Liver (tissue), 8 donors: ENCODE measurements at regions not wholly inside any gene's neighbourhood (a gene's known extent, or its start where the extent isn't known, plus 50 kb on each side); places are given as distances from the start of the nearest gene placed in this dataset.

ENCODE experiments used
- DNase-seq: peaks from one replicate; pipeline ENCODE4 v3.0.0-alpha.2; 2017; ENCODE audit warnings: low spot score
- H3K27ac ChIP-seq, 2 donors: one replicate each; pipeline ENCODE4 v1.7.0; 2013; ENCODE audit warnings: inconsistent platforms in 2 of 2, low read length in 2 of 2, control low read depth in 1 of 2, low read depth in 1 of 2, mild to moderate bottlenecking in 1 of 2
- H3K27me3 ChIP-seq, 4 donors: one replicate each; pipeline versions ENCODE4 v1.6.1 to v1.7.0; 2013; ENCODE audit warnings: low read length in 3 of 4, inconsistent platforms in 1 of 4, mild to moderate bottlenecking in 1 of 4, moderate library complexity in 1 of 4; ENCODE audit not compliant: control insufficient read depth in 4 of 4, insufficient read depth in 4 of 4
- H3K36me3 ChIP-seq, 4 donors: one replicate each; pipeline versions ENCODE4 v1.6.1 to v1.7.0; 2013; ENCODE audit warnings: low read length in 3 of 4, mild to moderate bottlenecking in 3 of 4, low read depth in 1 of 4, moderate library complexity in 1 of 4; ENCODE audit not compliant: control insufficient read depth in 4 of 4, insufficient read depth in 3 of 4
- H3K4me1 ChIP-seq, 4 donors: one replicate each; pipeline versions ENCODE4 v1.6.1 to v1.7.0; 2013; ENCODE audit warnings: low read length in 3 of 4, mild to moderate bottlenecking in 3 of 4, moderate library complexity in 1 of 4; ENCODE audit not compliant: control insufficient read depth in 4 of 4, insufficient read depth in 4 of 4
- H3K4me3 ChIP-seq, 3 donors: one replicate each; pipeline versions ENCODE4 v1.6.1 to v1.7.0; 2013; ENCODE audit warnings: low read length in 3 of 3, control low read depth in 1 of 3, low read depth in 1 of 3, mild to moderate bottlenecking in 1 of 3
- H3K9ac ChIP-seq, 2 donors: one replicate each; pipeline ENCODE4 v1.7.0; 2013; ENCODE audit warnings: low read length in 2 of 2, mild to moderate bottlenecking in 2 of 2, moderate library complexity in 2 of 2, control low read depth in 1 of 2, low read depth in 1 of 2
- H3K9me3 ChIP-seq, 4 donors: one replicate each; pipeline versions ENCODE4 v1.6.1 to v1.7.0; 2013; ENCODE audit warnings: low read length in 3 of 4; ENCODE audit not compliant: control insufficient read depth in 4 of 4
- ATF3 ChIP-seq: IDR thresholded peaks from 2 replicates; pipeline ENCODE4 v1.6.1; 2016; ENCODE audit warnings: antibody characterized with exemption
- CTCF ChIP-seq: fragments of 150-350 bp; IDR thresholded peaks from 2 replicates; pipeline ENCODE4 v1.5.1; 2017; ENCODE audit warnings: improper control_type of control experiment, low read depth, low read length; ENCODE audit not compliant: missing input control
- EGR1 ChIP-seq, 2 donors: IDR thresholded peaks; 2 replicates each; pipeline ENCODE4 v1.6.1; 2016 to 2018; ENCODE audit warnings: antibody characterized with exemption in 2 of 2, low read depth in 2 of 2
- FOXA1 ChIP-seq: IDR thresholded peaks from 2 replicates; pipeline ENCODE4 v1.6.1; 2016; ENCODE audit warnings: antibody characterized with exemption
- FOXA2 ChIP-seq: IDR thresholded peaks from 2 replicates; pipeline ENCODE4 v1.6.1; 2016; ENCODE audit warnings: antibody characterized with exemption
- GABPA ChIP-seq, 2 donors: IDR thresholded peaks in 1 of 2; conservative IDR thresholded peaks in 1 of 2; 2 replicates each; pipeline ENCODE4 v1.6.1; 2016; ENCODE audit warnings: antibody characterized with exemption in 2 of 2, mild to moderate bottlenecking in 1 of 2, moderate library complexity in 1 of 2
- MAX ChIP-seq: IDR thresholded peaks from 2 replicates; pipeline ENCODE4 v1.6.1; 2016; ENCODE audit warnings: antibody characterized with exemption
- NR2F2 ChIP-seq: IDR thresholded peaks from 2 replicates; pipeline ENCODE4 v1.6.1; 2016; ENCODE audit warnings: antibody characterized with exemption
- RAD21 ChIP-seq, 2 donors: IDR thresholded peaks; 2 replicates each; pipeline ENCODE4 v1.6.1; 2016; ENCODE audit warnings: antibody characterized with exemption in 2 of 2, mild to moderate bottlenecking in 2 of 2
- RXRA ChIP-seq, 2 donors: IDR thresholded peaks; 2 replicates each; pipeline ENCODE4 v1.6.1; 2017 to 2018; ENCODE audit warnings: antibody characterized with exemption in 2 of 2, mild to moderate bottlenecking in 1 of 2
- SP1 ChIP-seq: IDR thresholded peaks from 2 replicates; pipeline ENCODE4 v1.6.1; 2018; ENCODE audit warnings: antibody characterized with exemption, mild to moderate bottlenecking
- TAF1 ChIP-seq: conservative IDR thresholded peaks from 2 replicates; pipeline ENCODE4 v1.6.1; 2016; ENCODE audit warnings: antibody characterized with exemption, mild to moderate bottlenecking
- ZBTB33 ChIP-seq: IDR thresholded peaks from 2 replicates; pipeline ENCODE4 v1.6.1; 2016; ENCODE audit warnings: antibody characterized with exemption
- WGBS: extraction: QIAGEN DNeasy Blood & Tissue Kit; methylation state at CpG from one replicate; pipeline ENCODE4 v1.1.7; 2013; 5-methylcytosine and 5-hydroxymethylcytosine counted together
- donor health status: healthy.
- donor health status: healthy.
- donor health status: healthy.
- donor health status: healthy.
- donor health status: healthy.

GRCh38 chr11:29395555-29396072, 621.2 kb downstream of the KCNA4 start:
- H3K27me3 ChIP-seq, result no peaks in the 10 kb centered on the region
- WGBS, result 63% methylated on average over 3 of the region's 3 CpGs
- DNase-seq, result no peak
- H3K27ac ChIP-seq, result no peak overlapping the region
- no peak for TF ChIP-seq GABPA (IDR thresholded peaks at IDR 0.05 in 1 of 2, conservative IDR thresholded peaks at IDR 0.05 in 1 of 2)
- no peak overlapping the region for H3K9ac ChIP-seq
- no peaks in the 10 kb centered on the region for H3K4me1 ChIP-seq
- no peaks in the 10 kb centered on the region for H3K9me3 ChIP-seq
- no peaks in the 10 kb centered on the region for H3K36me3 ChIP-seq
- no peak overlapping the region for H3K4me3 ChIP-seq

GRCh38 chr11:29389793-29390192, 627.0 kb downstream of the KCNA4 start:
- Histone ChIP-seq H3K9ac (no peak overlapping the region), H3K9me3 (no peaks in the 10 kb centered on the region), H3K4me3 (no peak overlapping the region), H3K27me3 (no peaks in the 10 kb centered on the region), H3K27ac (no peak overlapping the region), H3K4me1 (no peaks in the 10 kb centered on the region), H3K36me3 (no peaks in the 10 kb centered on the region)
- WGBS, result 69% methylated on average over 1 of the region's 1 CpG
- no peak for DNase-seq
- TF ChIP-seq FOXA2 (no peak), RXRA (IDR thresholded peaks at IDR 0.05) (no peak), MAX (no peak), NR2F2 (no peak), RAD21 (IDR thresholded peaks at IDR 0.05) (no peak), GABPA (IDR thresholded peaks at IDR 0.05 in 1 of 2, conservative IDR thresholded peaks at IDR 0.05 in 1 of 2) (no peak), FOXA1 (no peak)

DNA sequence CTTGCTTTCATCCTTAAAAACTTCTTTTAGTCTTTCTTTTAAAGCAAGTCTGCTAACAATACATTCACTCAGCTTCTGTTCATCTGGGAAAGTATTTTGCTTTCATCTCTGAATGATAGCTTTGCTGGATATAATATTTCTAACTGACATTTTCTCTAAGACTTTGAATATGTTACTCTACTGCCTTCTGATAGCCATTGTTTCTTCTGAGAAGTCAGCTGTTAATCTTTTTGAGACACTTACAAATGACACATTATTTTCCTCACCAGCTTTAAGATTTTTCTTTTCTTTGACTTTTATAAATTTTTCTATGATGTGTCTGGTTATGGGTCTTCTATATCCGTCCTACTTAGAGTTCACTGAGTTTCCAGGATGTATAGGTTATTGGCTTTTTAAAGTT, 643.1 kb downstream of the KCNA4 start:
- Histone ChIP-seq H3K36me3 (no peaks in the 10 kb centered on the region), H3K27ac (no peak overlapping the region), H3K9me3 (no peaks in the 10 kb centered on the region), H3K9ac (no peak overlapping the region), H3K4me1 (no peaks in the 10 kb centered on the region), H3K27me3 (no peaks in the 10 kb centered on the region), H3K4me3 (no peak overlapping the region)
- TF ChIP-seq EGR1 (IDR thresholded peaks at IDR 0.05; ENCODE audit: low read depth in 2 of 2) (no peak), NR2F2 (no peak), MAX (no peak), RAD21 (IDR thresholded peaks at IDR 0.05) (no peak), TAF1 (no peak), CTCF (no peak), SP1 (no peak), ZBTB33 (no peak), ATF3 (no peak), FOXA1 (no peak)
- no peak for DNase-seq
- whole genome bisulfite sequencing, result 49% methylated on average over 1 of the region's 1 CpG
